Stimulated activated CD4-positive, alpha-beta T cell treated with anti-CD3 and anti-CD28 coated beads, Interleukin-2, amount 100 ng/mL, for 4 hours (primary cell): ENCODE measurements at regions not wholly inside any gene's neighbourhood (a gene's known extent, or its start where the extent isn't known, plus 50 kb on each side); places are given as distances from the start of the nearest gene placed in this dataset.
"Not testable (repeated sequence)": the region's sequence is repeated elsewhere in the genome, so short reads cannot be mapped to it uniquely, and the experiment has no call there.

Experiments used
- DNase-seq: peaks from one replicate; pipeline ENCODE4 v3.0.0-alpha.2; 2020; ENCODE audit warnings: low read depth

- no peak for DNase-seq
Measured at GRCh38 chr14:84080944-84081343, 1449.0 kb upstream of the FLRT2 start.

- DNase-seq = no peak
Measured at GRCh38 chr14:84084056-84084630, 1445.8 kb upstream of the FLRT2 start.

- DNase-seq = no peak
Measured at GRCh38 chr14:84085493-84085892, 1444.5 kb upstream of the FLRT2 start.

- no peak for DNase-seq
Measured at GRCh38 chr14:84086714-84087113, 1443.2 kb upstream of the FLRT2 start.

GRCh38 chr14:84087986-84088531, 1441.9 kb upstream of the FLRT2 start:
- DNase-seq = no peak

DNA sequence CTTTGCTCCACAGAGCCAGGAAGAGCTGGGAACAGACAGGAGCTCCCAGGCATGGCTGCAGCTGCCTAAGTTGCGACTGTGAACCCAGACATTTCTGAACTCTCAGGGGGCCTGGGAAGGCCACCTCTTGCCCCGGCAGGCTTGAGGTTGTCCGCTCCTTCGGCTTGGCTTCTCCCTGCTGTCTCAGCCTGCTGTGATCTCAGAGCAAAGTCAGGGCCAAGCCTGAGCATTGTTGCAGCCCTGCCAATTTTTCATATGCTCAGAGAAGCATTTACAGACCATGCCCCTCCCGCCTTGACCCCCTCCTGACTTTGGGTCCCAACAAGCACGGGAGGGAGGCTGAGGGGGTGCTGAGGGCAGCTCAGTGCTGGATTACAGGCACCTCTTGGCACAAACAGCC, 1439.1 kb upstream of the FLRT2 start:
- DNase-seq = no peak

- DNase-seq = no peak
Measured at GRCh38 chr14:84095681-84096080, 1434.3 kb upstream of the FLRT2 start.

DNA sequence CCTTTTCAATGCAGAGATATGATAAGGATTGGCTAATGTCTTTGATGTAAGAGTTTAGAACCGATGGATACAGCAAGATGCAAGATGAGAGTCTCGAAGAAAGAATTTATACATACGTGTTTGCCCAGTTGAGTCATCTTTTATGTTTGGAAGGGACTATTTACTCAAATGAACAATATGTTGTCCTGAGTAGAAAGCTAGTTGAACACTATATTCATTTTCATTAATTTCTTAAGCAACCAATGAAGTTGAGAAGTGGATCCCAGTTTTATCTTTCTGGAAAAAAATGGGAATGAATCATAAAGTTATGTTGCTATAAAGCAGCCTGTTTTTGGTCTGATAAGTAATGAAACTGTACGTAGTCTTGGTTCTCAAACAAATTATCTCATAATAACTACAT, 1431.7 kb upstream of the FLRT2 start:
- no peak for DNase-seq

- DNase-seq = not testable (repeated sequence)
Measured at GRCh38 chr14:84099560-84099959, 1430.4 kb upstream of the FLRT2 start.

DNA sequence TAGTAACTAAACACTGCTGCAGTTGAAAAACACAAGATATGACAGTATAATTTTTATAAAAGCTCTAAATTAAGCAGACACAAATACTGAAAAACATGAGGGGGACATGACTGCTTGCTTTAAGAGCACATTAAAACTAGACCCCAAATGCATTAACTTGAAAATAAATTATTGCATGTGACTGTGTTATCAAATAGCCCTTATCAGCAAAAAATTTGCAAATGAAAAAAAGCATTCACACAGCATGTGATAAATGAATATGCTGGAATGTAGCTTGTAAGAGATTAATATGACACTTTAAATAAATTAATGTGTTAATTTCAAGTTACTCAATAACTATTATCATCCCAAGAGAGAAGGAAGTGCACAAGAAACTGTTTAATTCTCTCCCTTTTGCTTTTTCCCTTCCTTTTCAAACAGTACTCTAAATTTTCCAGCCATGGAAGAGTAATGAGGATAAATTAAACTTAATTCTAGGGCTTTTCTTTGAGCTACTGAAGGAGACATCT, 1422.1 kb upstream of the FLRT2 start:
- no peak for DNase-seq

- DNase-seq = no peak
Measured at GRCh38 chr14:84108746-84109457, 1421.0 kb upstream of the FLRT2 start.

GRCh38 chr14:84112589-84112988, 1417.4 kb upstream of the FLRT2 start:
- DNase-seq = no peak

- no peak for DNase-seq
Measured at GRCh38 chr14:84125676-84126075, 1404.3 kb upstream of the FLRT2 start.

- no peak for DNase-seq
Measured at GRCh38 chr14:84127495-84127894, 1402.4 kb upstream of the FLRT2 start.

- DNase-seq = no peak
Measured at GRCh38 chr14:84128050-84128449, 1401.9 kb upstream of the FLRT2 start.

- no peak for DNase-seq
Measured at GRCh38 chr14:84129007-84129406, 1400.9 kb upstream of the FLRT2 start.

- DNase-seq = no peak
Measured at GRCh38 chr14:84129941-84130340, 1400.0 kb upstream of the FLRT2 start.

- no peak for DNase-seq
Measured at GRCh38 chr14:84131924-84132323, 1398.0 kb upstream of the FLRT2 start.

GRCh38 chr14:84144166-84144565, 1385.8 kb upstream of the FLRT2 start:
- no peak for DNase-seq

GRCh38 chr14:84152452-84152851, 1377.5 kb upstream of the FLRT2 start:
- no peak for DNase-seq

DNA sequence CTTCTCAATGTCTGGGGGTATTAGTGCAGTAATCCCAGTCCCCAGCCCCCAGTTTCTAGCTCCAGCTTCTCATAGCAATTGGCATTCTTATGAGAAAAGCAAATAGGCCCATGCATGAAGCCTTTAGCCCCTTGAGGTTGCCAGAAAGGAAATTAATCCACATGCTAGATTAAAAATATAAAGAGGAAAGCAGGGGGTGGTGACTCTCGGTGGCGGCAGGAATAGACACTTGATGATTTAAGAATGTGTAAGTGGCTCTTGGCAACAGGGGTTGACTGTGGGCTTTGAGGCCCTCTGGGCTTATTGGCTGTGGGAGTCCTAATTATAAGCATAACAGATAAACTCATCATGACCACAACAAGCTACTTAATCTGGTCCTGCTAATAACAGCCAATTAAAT, 1367.3 kb upstream of the FLRT2 start:
- DNase-seq = no peak

DNA sequence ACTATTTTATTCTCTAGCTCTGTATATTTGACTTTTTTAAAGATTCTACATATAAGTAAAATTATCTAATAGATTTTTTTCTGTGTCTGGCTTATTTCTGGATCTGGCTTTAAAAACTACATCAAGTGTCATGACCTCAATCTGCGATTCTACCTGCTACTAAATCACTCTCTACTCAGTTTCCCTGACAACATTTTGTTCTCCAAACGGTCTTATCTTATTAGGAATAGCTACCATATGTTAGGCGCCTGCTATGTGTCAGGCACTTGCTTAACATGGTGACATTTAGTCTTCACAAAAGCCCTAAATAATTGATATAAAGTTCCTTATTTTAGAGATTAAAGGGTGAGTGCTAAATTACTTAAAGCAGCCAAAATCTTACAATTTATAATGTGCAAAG, 1362.9 kb upstream of the FLRT2 start:
- no peak for DNase-seq

DNA sequence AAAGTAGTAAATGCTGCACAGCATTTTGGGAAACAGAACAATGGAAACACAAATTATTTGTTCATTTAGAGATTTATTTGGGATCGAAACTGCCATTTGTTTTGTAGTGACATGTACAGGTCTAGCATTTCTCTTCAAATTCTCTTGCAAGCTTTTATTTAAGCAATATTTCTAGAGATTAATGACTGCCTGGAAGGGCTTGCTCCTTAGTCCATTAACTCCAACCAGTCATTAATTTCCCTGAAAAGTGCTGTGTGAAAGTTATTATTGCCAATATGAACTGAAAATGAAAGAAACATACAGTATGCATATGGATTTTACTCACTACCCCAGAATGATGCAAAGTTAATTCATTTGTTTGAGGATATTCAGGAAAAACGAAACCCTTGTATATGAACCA, 1349.6 kb upstream of the FLRT2 start:
- no peak for DNase-seq

GRCh38 chr14:84181072-84181471, 1348.9 kb upstream of the FLRT2 start:
- no peak for DNase-seq
